Cardiac fibroblast (primary cell): ENCODE measurements at regions not wholly inside any gene's neighbourhood (a gene's known extent, or its start where the extent isn't known, plus 50 kb on each side); places are given as distances from the start of the nearest gene placed in this dataset.
"Not testable (repeated sequence)": the region's sequence is repeated elsewhere in the genome, so short reads cannot be mapped to it uniquely, and the experiment has no call there.

Experiments
- DNase-seq, 2 donors: peaks; one replicate each; pipeline versions ENCODE4 v3.0.0 to v3.0.0-alpha.2; 2010; ENCODE audit warnings: low read depth in 2 of 2
- H3K4me3 ChIP-seq, 2 donors: replicated peaks in 1 of 2; 1 replicate in 1 of 2; 2 replicates in 1 of 2; pipeline ENCODE4 v1.5.1; 2011; ENCODE audit warnings: low read depth in 2 of 2, low read length in 2 of 2, mild to moderate bottlenecking in 2 of 2, moderate library complexity in 1 of 2
- TF ChIP-seq, protein P1 (sequence below): IDR thresholded peaks from one replicate; pipeline ENCODE4 v1.5.1; 2011; ENCODE audit warnings: low read depth, mild to moderate bottlenecking, low read length, inconsistent platforms

DNA sequence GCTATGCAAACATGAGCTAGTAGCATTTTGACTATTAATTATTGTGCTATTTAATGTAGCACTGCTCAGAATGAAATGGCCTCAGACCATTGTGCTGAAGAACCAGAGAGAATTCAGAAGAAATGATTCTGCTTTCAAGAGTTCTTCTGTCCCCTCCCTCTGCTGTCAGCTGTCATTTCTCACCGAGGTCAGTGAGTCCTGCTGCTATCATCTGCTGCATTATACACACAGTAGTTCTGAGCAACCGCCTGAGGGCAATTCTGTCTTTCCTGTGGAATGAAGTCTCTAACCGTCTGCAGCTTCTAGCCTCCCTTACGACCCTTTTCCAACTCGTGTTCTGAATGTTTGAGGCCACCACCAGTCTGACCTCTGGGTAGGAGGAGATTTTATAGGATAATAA, 249.4 kb downstream of the HNRNPD start:
- no peak for DNase-seq
- TF ChIP-seq, protein P1, sequence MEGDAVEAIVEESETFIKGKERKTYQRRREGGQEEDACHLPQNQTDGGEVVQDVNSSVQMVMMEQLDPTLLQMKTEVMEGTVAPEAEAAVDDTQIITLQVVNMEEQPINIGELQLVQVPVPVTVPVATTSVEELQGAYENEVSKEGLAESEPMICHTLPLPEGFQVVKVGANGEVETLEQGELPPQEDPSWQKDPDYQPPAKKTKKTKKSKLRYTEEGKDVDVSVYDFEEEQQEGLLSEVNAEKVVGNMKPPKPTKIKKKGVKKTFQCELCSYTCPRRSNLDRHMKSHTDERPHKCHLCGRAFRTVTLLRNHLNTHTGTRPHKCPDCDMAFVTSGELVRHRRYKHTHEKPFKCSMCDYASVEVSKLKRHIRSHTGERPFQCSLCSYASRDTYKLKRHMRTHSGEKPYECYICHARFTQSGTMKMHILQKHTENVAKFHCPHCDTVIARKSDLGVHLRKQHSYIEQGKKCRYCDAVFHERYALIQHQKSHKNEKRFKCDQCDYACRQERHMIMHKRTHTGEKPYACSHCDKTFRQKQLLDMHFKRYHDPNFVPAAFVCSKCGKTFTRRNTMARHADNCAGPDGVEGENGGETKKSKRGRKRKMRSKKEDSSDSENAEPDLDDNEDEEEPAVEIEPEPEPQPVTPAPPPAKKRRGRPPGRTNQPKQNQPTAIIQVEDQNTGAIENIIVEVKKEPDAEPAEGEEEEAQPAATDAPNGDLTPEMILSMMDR, result no peak
- H3K4me3 ChIP-seq, result no peak overlapping the region

DNA sequence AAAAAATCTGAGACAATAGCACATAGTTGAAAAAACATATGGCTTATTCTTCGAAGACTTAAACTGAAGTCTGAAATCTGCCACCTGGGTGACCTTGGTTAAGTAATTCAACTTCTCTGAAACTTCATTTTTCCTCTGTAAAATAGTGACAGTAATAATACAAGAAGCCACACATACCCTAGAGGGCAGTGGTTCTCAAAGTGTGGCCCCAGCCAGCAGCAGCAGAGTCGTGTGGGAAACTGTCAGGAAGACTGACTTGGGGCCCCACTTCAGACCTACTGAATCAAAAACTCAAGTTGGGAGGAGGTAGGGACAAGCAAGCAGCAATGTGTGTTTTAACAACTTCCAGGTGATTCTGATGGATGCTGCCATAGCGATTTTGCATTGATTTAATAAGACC, 249.9 kb downstream of the HNRNPD start:
- TF ChIP-seq, protein P1, result no peak
- DNase-seq, result no peak
- H3K4me3 ChIP-seq, result no peak overlapping the region

DNA sequence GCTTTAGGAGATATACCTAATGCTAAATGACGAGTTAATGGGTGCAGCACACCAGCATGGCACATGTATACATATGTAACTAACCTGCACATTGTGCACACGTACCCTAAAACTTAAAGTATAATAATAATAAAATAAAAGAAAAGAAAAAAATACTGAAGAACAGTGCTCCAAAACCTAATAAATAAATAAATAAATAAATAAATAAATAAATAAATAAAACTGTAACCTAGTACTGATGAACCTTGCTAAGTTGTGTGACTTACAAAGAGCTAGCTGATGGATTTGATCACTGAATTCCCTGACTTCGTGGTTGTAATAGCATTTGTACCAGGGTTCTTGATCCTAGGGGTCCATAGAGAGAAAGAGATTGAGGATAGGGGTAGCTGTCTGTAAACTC, 258.6 kb downstream of the HNRNPD start:
- H3K4me3 ChIP-seq, DNase-seq: not testable (repeated sequence)

DNA sequence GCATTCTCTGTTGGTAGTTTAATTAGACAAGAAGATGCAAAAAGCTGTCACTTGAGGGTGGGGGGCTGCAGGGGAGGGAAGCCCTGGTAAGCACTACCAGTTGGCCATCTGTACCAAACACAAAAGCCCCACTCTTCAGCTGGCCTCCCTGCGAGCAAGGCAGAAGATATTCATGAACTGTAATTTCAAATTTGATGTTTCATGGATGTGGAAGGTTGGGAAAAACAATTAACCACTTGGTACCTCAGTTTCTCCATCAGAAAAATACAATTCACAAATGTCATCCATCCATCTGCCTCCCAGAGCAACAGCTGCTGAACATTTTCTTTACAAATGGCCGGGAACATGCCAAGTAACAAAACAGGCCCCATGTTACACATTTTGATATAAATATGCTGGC, 265.3 kb downstream of the HNRNPD start:
- H3K4me3 ChIP-seq, result no peak overlapping the region
- TF ChIP-seq, protein P1, result no peak
- DNase-seq, result no peak

DNA sequence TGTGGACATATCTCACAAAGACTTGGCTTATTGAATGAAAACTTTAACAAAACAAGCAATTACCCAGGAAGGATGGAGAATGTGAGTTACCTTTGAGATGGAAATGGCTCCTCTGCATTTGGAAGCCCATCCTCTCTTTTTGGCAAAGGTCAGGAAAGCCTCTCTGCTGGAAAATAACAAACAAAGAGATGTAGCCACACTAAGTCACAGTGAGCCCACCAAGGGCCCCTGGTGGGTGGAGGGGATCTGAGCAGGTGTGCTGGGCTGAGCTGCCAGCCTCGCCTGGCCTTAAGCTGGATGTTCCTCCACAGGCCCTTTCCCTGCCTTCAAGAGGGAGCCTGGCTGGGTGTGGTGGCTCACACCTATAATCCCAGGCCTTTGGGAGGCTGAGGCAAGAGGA, 269.2 kb downstream of the HNRNPD start:
- TF ChIP-seq, protein P1, result no peak
- DNase-seq, result no peak
- no peak overlapping the region for H3K4me3 ChIP-seq

DNA sequence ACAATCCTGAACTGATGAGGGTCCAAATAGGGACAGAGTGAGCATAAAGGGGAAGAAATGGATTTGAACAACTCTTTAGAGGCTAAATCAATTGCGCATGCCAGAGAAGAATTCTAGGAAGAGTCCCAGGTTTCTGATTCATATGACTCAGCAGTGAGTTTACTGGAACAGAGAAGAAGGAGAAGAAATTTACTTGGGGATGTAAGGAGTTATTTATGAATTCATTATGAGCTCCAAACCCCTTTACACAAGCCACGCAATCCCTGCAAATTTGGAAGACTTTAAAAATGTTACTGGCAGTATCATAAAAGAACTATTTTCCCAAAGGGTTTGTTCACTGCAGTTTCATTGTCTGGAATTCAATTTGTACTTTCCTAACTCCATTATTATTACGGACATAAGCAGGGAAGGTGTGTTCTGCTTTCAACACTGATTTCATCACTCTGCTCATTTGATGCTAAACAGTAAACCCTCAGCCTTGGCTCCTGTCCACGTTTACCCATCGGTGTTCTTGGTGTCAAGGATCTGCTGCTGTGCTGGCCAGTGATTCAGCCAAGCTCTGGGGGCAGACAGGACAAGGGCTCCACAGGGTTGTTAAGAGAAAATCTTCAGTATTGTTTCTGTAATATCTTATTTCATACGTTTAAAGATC, 273.7 kb downstream of the HNRNPD start:
- H3K4me3 ChIP-seq, result no peak overlapping the region
- DNase-seq, result no peak
- TF ChIP-seq, protein P1, result no peak

DNA sequence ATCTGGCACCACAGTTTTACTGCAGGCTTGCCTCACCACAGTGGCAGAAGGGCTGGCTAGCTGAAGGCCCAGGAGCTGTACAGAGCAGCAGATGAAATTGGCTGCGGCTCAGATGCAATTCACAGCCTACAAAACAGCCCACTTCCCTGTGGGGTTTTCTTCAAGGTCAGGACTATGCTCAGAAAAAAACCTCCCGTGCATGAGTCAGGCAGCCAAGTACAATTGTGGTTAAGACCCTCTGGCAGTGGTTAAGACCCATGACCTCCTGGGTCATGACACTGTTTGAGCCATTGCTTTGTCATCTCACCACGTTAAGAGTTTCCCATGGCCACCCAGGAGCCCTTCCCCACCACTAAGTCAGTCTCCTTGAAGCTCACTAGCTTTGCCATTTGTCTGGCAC, 276.3 kb downstream of the HNRNPD start:
- H3K4me3 ChIP-seq, result no peak overlapping the region
- TF ChIP-seq, protein P1, result no peak
- no peak for DNase-seq
